ENCODE measurements at regions not wholly inside any gene's neighbourhood (a gene's known extent, or its start where the extent isn't known, plus 50 kb on each side); places are given as distances from the start of the nearest gene placed in this dataset.

- TF ChIP-seq, protein P1, sequence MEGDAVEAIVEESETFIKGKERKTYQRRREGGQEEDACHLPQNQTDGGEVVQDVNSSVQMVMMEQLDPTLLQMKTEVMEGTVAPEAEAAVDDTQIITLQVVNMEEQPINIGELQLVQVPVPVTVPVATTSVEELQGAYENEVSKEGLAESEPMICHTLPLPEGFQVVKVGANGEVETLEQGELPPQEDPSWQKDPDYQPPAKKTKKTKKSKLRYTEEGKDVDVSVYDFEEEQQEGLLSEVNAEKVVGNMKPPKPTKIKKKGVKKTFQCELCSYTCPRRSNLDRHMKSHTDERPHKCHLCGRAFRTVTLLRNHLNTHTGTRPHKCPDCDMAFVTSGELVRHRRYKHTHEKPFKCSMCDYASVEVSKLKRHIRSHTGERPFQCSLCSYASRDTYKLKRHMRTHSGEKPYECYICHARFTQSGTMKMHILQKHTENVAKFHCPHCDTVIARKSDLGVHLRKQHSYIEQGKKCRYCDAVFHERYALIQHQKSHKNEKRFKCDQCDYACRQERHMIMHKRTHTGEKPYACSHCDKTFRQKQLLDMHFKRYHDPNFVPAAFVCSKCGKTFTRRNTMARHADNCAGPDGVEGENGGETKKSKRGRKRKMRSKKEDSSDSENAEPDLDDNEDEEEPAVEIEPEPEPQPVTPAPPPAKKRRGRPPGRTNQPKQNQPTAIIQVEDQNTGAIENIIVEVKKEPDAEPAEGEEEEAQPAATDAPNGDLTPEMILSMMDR (IDR thresholded peaks at IDR 0.05): no peak
- TF ChIP-seq POLR2A (IDR thresholded peaks at IDR 0.05): no peak
These were observed 429.5 kb downstream of the CCDC85A start for GRCh38 chr2:56613254-56613653.
